Hematopoietic multipotent progenitor cell treated with erythropoietin and hydrocortisone succinate and interleukin-3 and kit ligand, for 6 days (in vitro differentiated cells): ENCODE measurements at regions not wholly inside any gene's neighbourhood (a gene's known extent, or its start where the extent isn't known, plus 50 kb on each side); places are given as distances from the start of the nearest gene placed in this dataset.
"Not testable (repeated sequence)": the region's sequence is repeated elsewhere in the genome, so short reads cannot be mapped to it uniquely, and the experiment has no call there.

Experiments
- DNase-seq: peaks from one replicate; pipeline ENCODE4 v3.0.0-alpha.2; 2015

DNA sequence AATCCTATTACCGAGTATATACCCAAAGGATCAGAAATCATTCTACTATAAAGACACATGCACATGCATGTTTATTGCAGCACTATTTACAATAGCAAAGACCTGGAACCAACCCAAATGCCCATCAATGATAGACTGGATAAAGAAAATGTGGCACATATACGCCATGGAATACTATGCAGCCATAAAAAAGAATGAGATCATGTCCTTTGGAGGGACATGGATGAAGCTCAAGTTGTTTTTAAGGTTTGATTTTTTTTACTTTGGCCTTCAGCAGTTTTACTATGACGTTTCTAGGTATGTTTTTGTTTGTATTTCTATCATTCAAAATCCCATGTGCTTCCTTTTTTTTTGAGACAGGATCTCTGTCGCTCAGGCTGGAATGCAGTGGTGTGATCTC is 265.8 kb downstream of the SETD4 start:
- DNase-seq: not testable (repeated sequence)

- no peak for DNase-seq
These were observed 267.6 kb downstream of the SETD4 start for GRCh38 chr21:35792569-35793305.

GRCh38 chr21:35791541-35792325 is 268.6 kb downstream of the SETD4 start:
- no peak for DNase-seq

DNA sequence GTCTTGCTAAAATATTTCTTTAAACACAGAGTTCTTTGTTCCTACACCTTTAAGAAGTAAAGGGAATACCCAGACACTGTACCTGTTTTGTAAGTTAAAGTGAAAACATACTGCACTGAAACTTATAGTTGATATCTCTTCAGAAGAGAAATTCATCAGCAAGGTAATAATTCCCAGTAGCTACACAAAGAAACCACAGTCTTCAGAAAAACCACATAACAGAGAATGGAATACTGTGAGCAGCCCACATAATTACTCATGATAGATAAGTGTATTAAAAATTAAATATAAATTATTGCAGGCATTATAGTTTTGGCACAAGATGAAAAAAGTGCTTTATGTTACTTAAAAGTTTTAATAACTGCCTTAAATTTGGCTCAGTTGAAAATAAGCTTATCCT is 276.6 kb downstream of the SETD4 start:
- no peak for DNase-seq

DNA sequence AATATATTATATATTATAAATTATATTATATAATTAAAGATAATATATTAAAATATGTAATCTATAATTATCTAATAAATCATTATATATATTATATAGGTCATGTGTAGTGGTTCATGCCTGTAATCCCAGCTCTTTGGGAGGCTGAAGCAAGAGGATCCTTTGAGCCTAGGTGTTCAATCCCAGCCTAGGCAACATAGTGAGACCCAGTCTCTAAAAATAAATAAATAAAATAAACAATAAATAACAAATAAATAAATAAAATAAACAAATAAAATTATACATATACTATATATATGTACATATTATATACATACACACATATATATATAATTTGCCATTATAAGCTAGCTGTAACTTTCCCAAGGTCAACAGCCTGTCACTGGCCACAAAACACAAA is 277.7 kb downstream of the SETD4 start:
- no peak for DNase-seq

DNA sequence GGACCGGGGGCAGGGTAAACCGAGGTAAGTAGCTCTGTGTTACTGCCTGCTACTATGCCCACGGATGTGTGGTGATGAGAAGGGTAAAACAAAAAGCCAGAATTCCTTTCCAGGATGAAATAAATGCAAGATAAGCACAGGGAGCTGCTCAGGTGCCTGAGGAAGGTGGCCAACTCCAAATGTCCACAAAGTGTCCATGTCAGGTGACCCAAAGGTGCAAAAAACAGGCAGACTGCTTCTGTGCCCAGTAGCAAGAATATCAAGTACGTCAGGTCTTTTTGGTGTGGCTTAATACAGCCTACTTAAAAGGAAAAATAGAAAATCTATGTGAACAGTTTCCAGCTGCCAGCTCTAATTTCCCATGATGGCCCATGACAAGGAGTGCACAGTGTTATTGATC is 279.3 kb downstream of the SETD4 start:
- DNase-seq: no peak

DNA sequence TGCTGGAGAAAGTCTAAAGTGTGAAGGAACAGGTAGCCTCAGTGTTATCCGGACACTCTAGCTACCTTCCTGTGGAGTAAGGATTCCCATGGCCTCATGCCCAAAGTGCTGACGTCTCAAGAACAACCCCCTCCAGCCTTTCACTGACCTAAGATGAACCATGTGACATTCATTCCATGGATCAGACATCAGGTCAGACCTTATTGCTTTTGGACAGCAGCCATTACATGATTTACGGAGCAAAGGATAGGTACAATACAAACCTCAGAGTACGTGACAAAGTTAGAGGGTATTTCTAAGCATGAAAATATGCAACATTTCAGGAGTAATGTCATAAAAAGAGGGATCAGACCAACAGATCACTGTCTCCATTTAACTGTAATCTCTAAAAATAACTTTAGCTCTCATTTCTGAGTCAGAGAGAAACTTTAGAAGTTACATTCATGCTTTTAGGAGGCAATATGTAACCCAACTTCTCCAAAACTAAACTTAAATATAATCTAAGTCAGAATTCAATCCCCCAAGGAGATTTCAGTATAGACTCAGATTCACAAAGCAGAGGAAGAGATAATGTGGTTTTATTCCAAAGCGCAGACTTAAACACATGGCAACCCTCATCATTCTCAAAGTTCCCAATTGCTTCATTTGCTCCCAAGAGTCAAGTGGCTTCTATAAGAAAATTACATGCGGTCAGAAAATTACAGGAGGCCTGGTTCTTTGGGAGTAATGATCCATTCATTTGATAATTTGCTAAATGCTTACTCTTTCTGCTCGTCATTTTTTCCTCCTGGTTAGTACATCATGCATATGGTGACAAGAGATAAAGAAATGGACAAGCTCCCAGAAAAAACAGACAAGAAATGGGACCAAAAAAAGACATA is 280.4 kb downstream of the SETD4 start:
- no peak for DNase-seq

DNA sequence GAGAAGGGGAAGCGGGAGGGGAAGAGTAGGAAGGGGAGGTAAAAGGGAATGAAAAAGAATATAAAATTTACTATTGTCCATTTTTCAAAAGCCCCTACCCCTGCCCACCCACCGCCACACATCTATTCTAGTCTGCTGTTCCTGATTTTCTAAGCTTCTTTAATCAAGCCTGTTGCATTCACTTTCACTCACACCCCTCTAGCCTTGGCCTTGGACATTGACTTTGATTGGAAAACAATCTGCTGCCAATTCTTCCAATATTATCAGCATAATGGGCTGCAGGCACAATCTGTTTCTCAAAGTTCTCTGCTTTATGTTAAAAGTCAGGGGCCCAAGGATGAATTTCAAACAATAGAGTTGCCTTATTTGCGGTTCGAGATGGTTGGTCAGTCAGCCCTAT is 281.2 kb downstream of the SETD4 start:
- DNase-seq: no peak

DNA sequence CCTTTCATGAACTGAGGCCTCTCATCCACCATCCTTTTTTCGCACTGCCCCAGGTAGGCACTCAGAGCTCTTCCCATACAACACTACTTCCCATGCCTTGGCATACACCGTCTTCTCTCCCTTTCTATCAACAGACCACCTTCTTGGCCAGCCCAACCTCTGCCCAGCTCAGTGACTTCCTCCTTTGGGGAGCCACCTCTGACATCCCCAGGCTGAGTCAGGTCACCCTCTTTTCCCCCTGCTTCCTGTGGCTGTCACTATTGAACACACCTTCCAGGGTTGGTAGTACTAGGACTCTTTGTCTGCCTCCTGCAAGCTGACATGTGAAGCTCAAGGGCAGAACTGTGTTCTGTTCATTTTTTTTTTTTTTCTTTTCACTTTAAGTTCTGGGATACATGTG is 283.2 kb downstream of the SETD4 start:
- no peak for DNase-seq

- no peak for DNase-seq
These were observed 284.4 kb downstream of the SETD4 start for GRCh38 chr21:35775778-35776544.

DNA sequence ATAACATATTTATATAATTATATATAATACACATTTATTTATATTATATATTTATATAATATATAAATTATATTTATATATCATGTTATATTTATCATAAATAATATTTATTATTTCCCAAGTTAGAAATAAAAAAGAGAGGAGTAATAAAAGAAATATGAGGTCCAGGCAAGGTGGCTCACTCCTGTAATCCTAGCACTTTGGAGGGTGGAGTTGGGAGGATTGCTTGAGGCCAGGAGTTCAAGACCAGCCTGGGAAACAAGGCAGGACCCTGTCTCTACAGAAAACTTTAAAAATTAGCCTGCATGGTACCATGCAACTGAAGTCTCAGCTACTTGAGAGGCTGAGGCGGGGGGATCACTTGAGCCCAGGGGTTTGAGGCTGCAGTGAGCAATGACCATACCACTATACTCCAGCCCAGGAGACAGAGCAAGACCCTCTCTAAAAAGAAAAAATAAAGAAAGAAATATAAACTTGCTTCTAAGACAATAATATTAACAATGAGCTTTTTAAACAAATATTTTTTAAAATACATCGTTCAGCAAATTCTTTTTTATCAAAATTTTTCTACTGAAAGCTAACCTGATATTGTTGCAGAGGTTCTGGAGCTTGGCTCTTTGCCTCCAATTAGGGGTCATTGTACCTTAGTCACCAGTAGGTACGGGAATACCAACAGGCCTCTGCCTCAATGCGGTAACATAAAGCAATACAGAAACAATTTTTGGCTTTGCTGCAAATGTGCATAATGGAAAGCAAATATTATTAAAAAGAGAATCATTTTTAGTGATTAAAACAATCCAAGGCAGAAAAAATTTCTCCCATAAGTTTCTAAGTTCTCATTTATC is 290.0 kb downstream of the SETD4 start:
- DNase-seq: no peak

DNA sequence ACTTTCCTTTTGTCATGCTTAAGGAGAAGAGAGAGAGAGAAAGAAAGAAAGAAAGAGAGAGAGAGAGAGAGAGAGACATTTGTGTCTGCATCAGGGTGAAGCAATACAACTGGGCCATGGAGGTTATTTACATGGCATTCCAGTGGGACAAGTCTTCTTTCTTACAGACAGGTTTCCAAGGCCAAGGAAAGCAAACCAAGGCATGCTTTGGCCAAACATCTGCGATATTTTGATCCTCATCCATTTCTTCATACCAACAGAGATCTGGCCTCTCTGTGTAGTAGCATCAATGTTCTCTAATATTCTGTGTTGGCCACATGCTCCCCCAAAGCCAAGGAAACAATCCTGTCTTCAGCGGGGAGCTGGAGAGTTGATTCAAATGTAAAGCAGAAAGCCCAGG is 292.1 kb downstream of the SETD4 start:
- DNase-seq: no peak

- no peak for DNase-seq
These were observed 295.7 kb downstream of the SETD4 start for GRCh38 chr21:35764586-35764985.

DNA sequence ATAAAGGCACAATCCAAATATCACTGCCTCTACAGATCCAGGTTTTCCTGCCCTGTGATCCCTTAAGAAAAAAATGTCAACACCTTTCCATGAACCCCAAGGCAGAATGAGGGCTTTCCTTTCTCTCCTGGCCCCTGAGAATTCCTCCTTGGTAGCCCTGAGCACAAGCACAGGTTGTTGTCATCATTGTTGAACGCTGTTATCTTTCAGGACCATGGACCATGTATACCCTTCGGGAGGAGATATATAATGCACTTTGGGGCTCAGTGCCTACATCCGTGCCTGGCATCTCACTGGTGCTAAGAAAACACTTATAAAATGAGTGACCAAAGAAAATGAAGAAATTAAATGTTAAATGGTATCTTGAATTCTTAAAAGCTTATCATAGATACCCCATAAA is 296.2 kb downstream of the SETD4 start:
- DNase-seq: no peak

DNA sequence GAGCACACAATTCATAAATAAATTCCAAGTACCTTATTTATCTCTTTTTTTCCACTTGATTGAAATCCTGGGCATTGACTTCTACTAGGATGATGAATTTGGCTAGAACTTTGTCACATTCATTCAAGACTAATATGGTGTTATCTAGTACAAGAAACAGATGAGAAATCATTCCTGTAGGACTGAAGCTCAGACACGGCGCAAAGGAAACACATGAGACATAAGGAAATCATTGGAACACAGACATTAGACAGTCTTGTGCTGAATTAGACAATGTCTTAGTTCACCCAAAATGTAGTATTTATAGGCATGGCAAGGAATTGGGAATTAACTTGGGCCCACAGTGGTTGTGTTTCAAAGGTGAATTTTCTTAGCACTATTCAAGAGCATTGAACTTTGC is 305.7 kb downstream of the SETD4 start:
- no peak for DNase-seq

DNA sequence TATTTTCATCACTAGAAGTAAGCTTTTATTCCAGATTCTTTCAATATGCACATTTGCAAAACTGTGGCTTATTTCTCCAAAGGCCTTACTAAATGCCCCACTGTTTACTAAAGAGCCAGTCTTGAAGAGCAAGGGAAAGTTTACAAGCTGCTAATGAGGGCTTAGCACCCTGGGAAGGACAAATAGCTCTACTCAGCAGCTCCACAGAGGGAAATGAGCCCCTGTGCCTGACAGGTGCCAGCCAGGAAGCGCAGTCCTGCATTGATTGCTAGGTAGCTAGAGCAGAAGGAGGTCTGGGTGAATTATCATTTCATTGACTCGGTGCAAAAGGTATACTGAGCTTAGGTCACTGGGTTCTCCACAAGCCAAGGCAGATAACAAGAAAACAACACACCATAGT is 307.0 kb downstream of the SETD4 start:
- no peak for DNase-seq

DNA sequence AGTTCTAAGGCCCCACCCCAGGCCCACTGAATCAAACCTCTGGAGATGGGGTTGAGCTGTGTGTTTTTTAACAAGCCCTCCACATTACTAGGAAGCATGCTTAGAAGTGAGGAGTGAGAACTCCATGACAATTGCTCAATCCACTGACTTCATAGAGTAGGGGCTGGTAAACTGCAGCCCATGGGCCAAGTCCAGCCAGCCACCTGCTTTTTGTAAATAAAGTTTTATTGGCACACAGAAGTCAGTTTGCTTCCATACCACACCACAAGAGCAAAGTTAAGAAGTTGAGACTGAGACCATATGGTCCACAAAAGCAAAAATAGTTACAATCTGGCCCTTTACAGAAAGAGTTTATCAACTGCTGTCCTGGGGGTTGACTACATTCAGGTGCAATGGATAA is 309.2 kb downstream of the SETD4 start:
- no peak for DNase-seq

- DNase-seq: no peak
These were observed 310.4 kb downstream of the SETD4 start for GRCh38 chr21:35749904-35750303.

DNA sequence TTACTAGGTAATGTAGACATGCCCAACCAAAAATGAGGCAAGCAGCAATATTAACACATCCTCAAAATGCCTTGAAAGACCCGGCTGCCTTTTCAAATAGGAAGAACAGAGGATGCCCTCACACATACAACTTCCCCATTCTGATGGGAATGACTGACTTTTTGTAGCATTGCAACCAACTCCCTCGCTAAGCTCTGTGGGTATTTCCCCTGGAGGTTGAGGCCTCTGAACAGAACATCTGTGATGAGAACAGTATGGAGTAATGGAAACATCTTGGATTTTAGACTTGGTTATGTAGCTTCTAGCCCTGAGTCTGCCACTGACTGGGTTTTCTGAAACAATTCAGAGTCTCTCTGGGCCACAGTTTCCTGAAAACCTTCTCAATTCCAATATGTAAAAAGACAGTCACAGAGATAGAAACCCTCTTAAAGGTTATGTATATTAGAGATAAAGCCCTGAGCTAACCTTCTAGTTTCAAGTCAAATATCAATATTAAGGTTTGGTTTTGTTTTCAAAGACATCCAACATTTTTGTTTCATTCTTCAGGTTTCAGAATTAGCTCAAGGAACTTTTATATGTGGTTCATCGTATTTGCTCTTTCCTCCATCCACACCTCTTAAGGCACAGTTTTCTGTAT is 311.5 kb downstream of the SETD4 start:
- peak; percentile 4 for DNase-seq

DNA sequence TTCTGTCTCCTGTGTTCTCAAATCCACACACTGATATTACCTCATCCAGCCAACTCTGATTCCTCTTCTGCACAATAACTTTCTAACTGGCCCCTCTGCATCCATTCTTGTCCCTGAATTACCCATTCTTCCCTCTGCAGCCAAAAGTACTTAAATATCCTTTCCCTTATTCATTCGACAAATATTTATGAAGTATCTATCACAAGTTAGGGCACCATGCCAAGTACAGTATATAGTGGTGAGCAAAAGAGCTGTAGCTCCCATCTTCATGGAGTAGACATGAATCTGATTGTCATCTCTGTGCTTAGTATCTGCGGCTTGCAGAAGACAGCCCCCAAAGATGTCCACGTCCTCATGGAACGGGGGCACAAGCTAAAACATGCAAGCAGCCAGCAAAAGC is 316.8 kb downstream of the SETD4 start:
- DNase-seq: no peak

- no peak for DNase-seq
These were observed 321.9 kb downstream of the SETD4 start for GRCh38 chr21:35738347-35738961.
